GM12878 (cell line): ENCODE measurements at regions not wholly inside any gene's neighbourhood (a gene's known extent, or its start where the extent isn't known, plus 50 kb on each side); places are given as distances from the start of the nearest gene placed in this dataset.

Experiments
- ATAC-seq: fragments of 200-7000 bp; cut with Tn5 transposase; 3 replicates; pipeline ENCODE4 v1.9.1; 2020; ENCODE audit warnings: mild to moderate bottlenecking, moderate library complexity
- BruUV-seq: library from RNA; stranded (reverse); fragments of 400-500 nt; replicated peaks from 2 replicates; lab custom pipeline; 2021; lab: Mats Ljungman, UMichigan
- CTCF ChIA-PET: fragments of 300-600 bp; sonication (Branson Sonifier 250); formaldehyde crosslinking; extraction: SDS; loops from one replicate; lab custom pipeline; 2021; ENCODE audit warnings: inconsistent platforms; lab: Yijun Ruan, JAX
- POLR2A ChIA-PET: fragments of 350-600 bp; formaldehyde crosslinking; extraction: SDS; loops from one replicate; lab custom pipeline; 2021; ENCODE audit warnings: inconsistent platforms; lab: Charles Lee
- RAD21 ChIA-PET: fragments of 300-600 bp; sonication (Branson Sonifier 250); formaldehyde crosslinking; loops from one replicate; lab custom pipeline; 2023; ENCODE audit warnings: antibody characterized with exemption; ENCODE audit not compliant: unreplicated experiment; lab: Charles Lee
- SMC1A ChIA-PET: fragments of 300-600 bp; sonication (Branson Sonifier 250); formaldehyde crosslinking; loops from one replicate; lab custom pipeline; 2023; ENCODE audit not compliant: unreplicated experiment, uncharacterized antibody; lab: Charles Lee
- DNase-seq: peaks from one replicate; pipeline ENCODE4 v3.0.0-alpha.2; 2011; ENCODE audit warnings: low read depth, low spot score
- FAIRE-seq: peaks from 3 replicates; lab custom pipeline; 2011; peaks lifted over from hg19 to GRCh38; lab: Jason Lieb, UNC
- H2AFZ ChIP-seq: 2 replicates; pipeline ENCODE4 v1.6.0; 2011; ENCODE audit warnings: low read depth, low read length, control low read depth; ENCODE audit not compliant: control insufficient read depth
- H3K27ac ChIP-seq: 2 replicates; pipeline ENCODE4 v1.5.1; 2011; ENCODE audit warnings: control low read depth; ENCODE audit not compliant: control insufficient read depth, insufficient read depth
- H3K27me3 ChIP-seq, 2 experiments: replicated peaks in 1 of 2; 2 replicates each; pipeline versions ENCODE4 v1.6.0 to v1.6.1; 2011; ENCODE audit warnings: low read length in 1 of 2; ENCODE audit not compliant: control insufficient read depth in 2 of 2, insufficient read depth in 2 of 2
- H3K36me3 ChIP-seq, 2 experiments: 2 replicates each; pipeline ENCODE4 v1.5.1; 2011; ENCODE audit warnings: low read length in 1 of 2; ENCODE audit not compliant: control insufficient read depth in 2 of 2, insufficient read depth in 2 of 2
- H3K4me1 ChIP-seq: 2 replicates; pipeline ENCODE4 v1.6.1; 2011; ENCODE audit warnings: mild to moderate bottlenecking, low read length, moderate library complexity, mixed read lengths; ENCODE audit not compliant: control insufficient read depth, insufficient read depth
- H3K4me2 ChIP-seq: 2 replicates; pipeline ENCODE4 v1.6.0; 2011; ENCODE audit warnings: control low read depth; ENCODE audit not compliant: control insufficient read depth, insufficient read depth
- H3K4me3 ChIP-seq: fragments of 200-600 bp; sonication (generic); 2 replicates; pipeline ENCODE4 v1.5.1; 2016
- H3K79me2 ChIP-seq: 2 replicates; pipeline ENCODE4 v1.6.0; 2011; ENCODE audit warnings: low read length; ENCODE audit not compliant: control insufficient read depth, insufficient read depth
- H3K9ac ChIP-seq: 2 replicates; pipeline ENCODE4 v1.8.0; 2011; ENCODE audit warnings: low read length, control low read depth, mixed read lengths; ENCODE audit not compliant: control insufficient read depth, insufficient read depth
- H3K9me3 ChIP-seq: replicated peaks from 3 replicates; pipeline ENCODE4 v1.5.1; 2011; ENCODE audit warnings: mild to moderate bottlenecking, low read length; ENCODE audit not compliant: control insufficient read depth, insufficient read depth
- H4K20me1 ChIP-seq: 2 replicates; pipeline ENCODE4 v1.6.0; 2011; ENCODE audit not compliant: control insufficient read depth, insufficient read depth
- CTCF ChIP-seq, 3 experiments: IDR thresholded peaks in 2 of 3; conservative IDR thresholded peaks in 1 of 3; 2 replicates each; pipeline ENCODE4 v1.5.1; 2011; ENCODE audit warnings: low read depth in 3 of 3, low read length in 3 of 3, mild to moderate bottlenecking in 3 of 3, control low read depth in 2 of 3, moderate library complexity in 2 of 3, inconsistent platforms in 1 of 3, mixed read lengths in 1 of 3; ENCODE audit not compliant: control insufficient read depth in 2 of 3, insufficient read depth in 1 of 3; ENCODE audit errors: extremely low read depth in 1 of 3
- MTA2 ChIP-seq: fragments of 450-650 bp; IDR thresholded peaks from 2 replicates; pipeline ENCODE4 v1.6.1; 2016; ENCODE audit warnings: low read depth, mild to moderate bottlenecking, moderate library complexity
- NFXL1 ChIP-seq: fragments of 450-650 bp; IDR thresholded peaks from 2 replicates; pipeline ENCODE4 v1.6.1; 2017; ENCODE audit warnings: antibody characterized with exemption, mild to moderate bottlenecking, borderline replicate concordance
- PML ChIP-seq: IDR thresholded peaks from 2 replicates; pipeline ENCODE4 v1.6.1; 2012; ENCODE audit warnings: low read length, inconsistent platforms
- RAD21 ChIP-seq: IDR thresholded peaks from 2 replicates; pipeline ENCODE4 v1.6.1; 2011; ENCODE audit warnings: mild to moderate bottlenecking, low read depth, low read length, moderate library complexity; ENCODE audit not compliant: insufficient read depth
- ZSCAN29 ChIP-seq: fragments of 450-650 bp; IDR thresholded peaks from 2 replicates; pipeline ENCODE4 v1.6.1; 2017; ENCODE audit warnings: mild to moderate bottlenecking, moderate library complexity
- WGBS: methylation state at CpG from one replicate; pipeline ENCODE4 v1.1.6; 2016; ENCODE audit warnings: low lambda C conversion rate; ENCODE audit not compliant: insufficient replicate concordance, insufficient coverage; ENCODE audit errors: missing lambda C conversion rate; 5-methylcytosine and 5-hydroxymethylcytosine counted together
- in situ Hi-C: fragments of 300-500 bp; cut with MboI; formaldehyde crosslinking; loops from 9 replicates; pipeline ENCODE4 v1.14.3; 2018; ENCODE audit warnings: mixed read lengths
- intact Hi-C: fragments of 100-400 bp; cut with micrococcal nuclease; formaldehyde crosslinking; loops from one replicate; pipeline ENCODE4 v1.14.2; 2022; ENCODE audit not compliant: unreplicated experiment
- TF ChIP-seq, protein P1 (sequence below): fragments of 450-650 bp; conservative IDR thresholded peaks from 2 replicates; pipeline ENCODE4 v1.6.1; 2017; ENCODE audit warnings: mild to moderate bottlenecking, moderate library complexity

GRCh38 chr16:50884066-50884860 lies 142.4 kb downstream of the CYLD start:
- Histone ChIP-seq H3K27ac (no peak overlapping the region), H3K36me3 (no peaks in the 10 kb centered on the region), H4K20me1 (no peaks in the 10 kb centered on the region), H3K27me3 (no peaks in the 10 kb centered on the region; a peak in 1 of 4 replicates), H3K79me2 (no peaks in the 10 kb centered on the region), H3K9ac (no peak overlapping the region), H3K4me1 (no peaks in the 10 kb centered on the region), H3K4me2 (no peak overlapping the region), H3K9me3 (no peaks in the 10 kb centered on the region), H2AFZ (no peak overlapping the region), H3K4me3 (no peak overlapping the region)
- CTCF ChIA-PET, result interaction anchor here (0.7 to 1.2 kb wide), 7 partner anchors 8 to 78 kb away, joined by 3 to 5 read pairs (median 3); no protein-coding TSS in a partner anchor
- POLR2A ChIA-PET, result no interaction called here
- SMC1A ChIA-PET, result no interaction called here
- TF ChIP-seq MTA2 (no peak), ZSCAN29 (no peak), PML (no peak), CTCF (IDR thresholded peaks at IDR 0.05 in 2 of 3, conservative IDR thresholded peaks at IDR 0.05 in 1 of 3; ENCODE audit: control insufficient read depth in 2 of 3, extremely low read depth in 1 of 3, insufficient read depth in 1 of 3, low read depth in 3 of 3, low read length in 3 of 3) (peak; percentile 44 to 69 (median 45); a peak in 5 of 6 replicates), RAD21 (peak; percentile 31), NFXL1 (no peak)
- TF ChIP-seq, protein P1, sequence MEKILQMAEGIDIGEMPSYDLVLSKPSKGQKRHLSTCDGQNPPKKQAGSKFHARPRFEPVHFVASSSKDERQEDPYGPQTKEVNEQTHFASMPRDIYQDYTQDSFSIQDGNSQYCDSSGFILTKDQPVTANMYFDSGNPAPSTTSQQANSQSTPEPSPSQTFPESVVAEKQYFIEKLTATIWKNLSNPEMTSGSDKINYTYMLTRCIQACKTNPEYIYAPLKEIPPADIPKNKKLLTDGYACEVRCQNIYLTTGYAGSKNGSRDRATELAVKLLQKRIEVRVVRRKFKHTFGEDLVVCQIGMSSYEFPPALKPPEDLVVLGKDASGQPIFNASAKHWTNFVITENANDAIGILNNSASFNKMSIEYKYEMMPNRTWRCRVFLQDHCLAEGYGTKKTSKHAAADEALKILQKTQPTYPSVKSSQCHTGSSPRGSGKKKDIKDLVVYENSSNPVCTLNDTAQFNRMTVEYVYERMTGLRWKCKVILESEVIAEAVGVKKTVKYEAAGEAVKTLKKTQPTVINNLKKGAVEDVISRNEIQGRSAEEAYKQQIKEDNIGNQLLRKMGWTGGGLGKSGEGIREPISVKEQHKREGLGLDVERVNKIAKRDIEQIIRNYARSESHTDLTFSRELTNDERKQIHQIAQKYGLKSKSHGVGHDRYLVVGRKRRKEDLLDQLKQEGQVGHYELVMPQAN, result no peak
- 17% methylated on average over 16 of the region's 22 CpGs for WGBS
- RAD21 ChIA-PET, result no interaction called here
- peak; percentile 52; the same call in 2 of the 3 replicates for ATAC-seq
- no peak for DNase-seq
- no peak for FAIRE-seq
- BruUV-seq, result no TSS peak
- intact Hi-C loops (loop anchor here (10.0 kb wide), 1 partner anchor 61 kb away; no protein-coding TSS in a partner anchor), in situ Hi-C loops (no loop called here)
